GM06990 (cell line): ENCODE measurements at regions not wholly inside any gene's neighbourhood (a gene's known extent, or its start where the extent isn't known, plus 50 kb on each side); places are given as distances from the start of the nearest gene placed in this dataset.
"Not testable (repeated sequence)": the region's sequence is repeated elsewhere in the genome, so short reads cannot be mapped to it uniquely, and the experiment has no call there.

ENCODE experiments used
- DNase-seq: peaks from one replicate; pipeline ENCODE4 v3.0.0-alpha.2; 2011; ENCODE audit not compliant: insufficient read length; ENCODE audit errors: extremely low read depth
- H3K27me3 ChIP-seq: replicated peaks from 2 replicates; pipeline ENCODE4 v1.6.0; 2011; ENCODE audit warnings: low read length; ENCODE audit not compliant: control insufficient read depth, insufficient read depth
- H3K36me3 ChIP-seq: 2 replicates; pipeline ENCODE4 v1.5.1; 2011; ENCODE audit warnings: low read length; ENCODE audit not compliant: control insufficient read depth, insufficient read depth
- H3K4me3 ChIP-seq: replicated peaks from 2 replicates; pipeline ENCODE4 v1.5.1; 2011; ENCODE audit warnings: low read depth, mild to moderate bottlenecking, control low read depth, low read length
- CTCF ChIP-seq: IDR thresholded peaks from 2 replicates; pipeline ENCODE4 v1.5.1; 2011; ENCODE audit warnings: low read length, control low read depth, mild to moderate bottlenecking, inconsistent platforms; ENCODE audit not compliant: insufficient read depth, poor library complexity, severe bottlenecking

- Histone ChIP-seq H3K27me3 (no peaks in the 10 kb centered on the region), H3K36me3 (no peaks in the 10 kb centered on the region), H3K4me3 (no peak overlapping the region)
- DNase-seq, result no peak
- no peak for TF ChIP-seq CTCF
Measured at GRCh38 chr6:96700915-96701314, 136.4 kb downstream of the GPR63 start.

GRCh38 chr6:96694429-96694828 lies 131.5 kb downstream of the FHL5 start:
- H3K27me3 ChIP-seq, DNase-seq, H3K4me3 ChIP-seq, H3K36me3 ChIP-seq: not testable (repeated sequence)

DNA sequence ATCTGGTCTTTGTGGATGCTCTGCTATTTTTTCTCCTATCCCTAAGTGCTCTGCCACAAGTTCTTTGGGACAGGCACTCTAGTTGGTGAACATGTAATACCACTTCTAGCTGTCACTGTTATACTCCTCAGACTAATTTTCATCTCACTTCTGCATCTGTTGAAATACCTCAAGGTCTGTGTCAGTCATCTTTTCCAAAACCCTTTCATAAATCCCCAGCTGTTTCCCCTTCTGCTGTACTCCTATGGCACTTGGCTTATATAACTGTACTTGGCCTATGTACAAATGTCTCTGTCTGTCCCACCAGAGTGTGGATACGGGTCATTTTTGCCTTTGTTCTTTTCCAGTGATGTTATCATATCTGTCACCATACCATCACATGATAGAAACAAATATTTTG lies 124.2 kb downstream of the FHL5 start:
- no peaks in the 10 kb centered on the region for H3K27me3 ChIP-seq
- TF ChIP-seq CTCF, result no peak
- no peaks in the 10 kb centered on the region for H3K36me3 ChIP-seq
- H3K4me3 ChIP-seq, result no peak overlapping the region
- DNase-seq, result no peak

DNA sequence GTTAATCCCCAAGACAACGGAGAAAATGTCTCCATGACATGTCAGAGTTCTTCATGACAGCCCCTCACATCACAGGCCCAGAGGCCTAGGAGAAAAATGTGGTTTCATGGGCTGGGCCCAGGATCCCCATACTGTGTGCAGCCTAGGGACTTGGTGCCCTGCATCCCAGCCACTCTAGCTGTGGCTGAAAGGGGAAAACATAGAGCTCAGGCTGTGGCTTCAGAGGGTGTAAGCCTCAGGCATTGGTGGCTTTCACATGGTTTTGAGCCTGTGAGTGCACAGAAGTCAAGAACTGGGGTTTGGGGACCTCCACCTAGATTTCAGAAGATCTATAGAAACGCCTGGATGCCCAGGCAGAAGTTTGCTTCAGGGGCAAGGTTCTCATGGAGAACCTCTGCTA lies 122.8 kb downstream of the FHL5 start:
- Histone ChIP-seq H3K4me3 (no peak overlapping the region), H3K36me3 (no peaks in the 10 kb centered on the region), H3K27me3 (no peaks in the 10 kb centered on the region)
- no peak for TF ChIP-seq CTCF
- no peak for DNase-seq

DNA sequence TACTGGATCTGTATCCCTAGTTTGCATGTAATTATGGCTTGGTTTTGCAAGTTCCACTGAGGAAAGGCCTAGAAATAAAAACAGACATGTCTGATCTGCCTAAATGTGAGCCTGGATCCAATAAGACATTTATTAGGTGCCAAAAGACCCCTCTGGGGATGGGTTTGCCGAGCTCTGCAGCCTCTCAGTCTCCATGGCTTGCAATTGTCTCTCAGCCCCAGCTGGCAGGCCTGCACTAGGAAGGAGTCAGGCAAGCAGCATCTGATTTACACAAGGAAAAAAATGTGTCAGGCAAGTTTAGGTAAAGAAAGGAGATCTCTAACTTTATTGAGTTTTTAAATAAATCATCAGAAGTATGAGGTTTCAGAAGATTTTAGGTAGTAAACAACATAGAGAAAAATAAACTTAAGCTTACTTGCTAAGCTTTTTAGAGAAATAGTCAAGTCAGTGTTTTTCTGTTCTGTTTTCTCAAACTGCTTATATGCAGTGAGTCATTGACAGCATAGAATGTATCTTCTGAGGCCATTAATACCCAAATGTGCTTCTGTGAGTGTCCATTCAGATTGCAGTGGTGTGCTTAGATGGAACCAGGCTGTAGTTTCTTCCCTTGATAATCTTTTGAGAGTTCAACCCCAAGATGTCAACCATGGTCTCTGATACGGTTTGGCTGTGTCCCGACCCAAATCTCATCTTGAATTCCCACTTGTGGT lies 121.0 kb downstream of the FHL5 start:
- H3K27me3 ChIP-seq, result no peaks in the 10 kb centered on the region
- TF ChIP-seq CTCF, result no peak
- H3K36me3 ChIP-seq, result no peaks in the 10 kb centered on the region
- DNase-seq, result no peak
- no peak overlapping the region for H3K4me3 ChIP-seq

DNA sequence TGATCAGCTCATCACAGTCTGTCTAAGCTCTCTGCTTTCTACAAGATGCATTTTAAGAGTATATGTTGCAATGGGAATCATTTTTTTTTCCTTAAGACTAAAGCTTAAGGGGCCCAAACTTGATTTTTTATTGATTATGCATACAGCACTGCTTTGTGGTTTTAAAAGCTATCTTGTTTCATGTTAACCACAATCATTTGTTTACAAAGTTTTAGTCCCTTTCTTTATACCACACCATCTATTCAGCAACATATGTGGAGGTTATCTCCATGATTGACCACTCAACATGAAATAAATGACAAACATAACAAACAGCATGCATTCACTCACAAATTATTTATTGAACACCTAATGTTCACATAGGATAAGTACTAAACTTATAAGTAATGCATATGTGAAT lies 119.1 kb downstream of the FHL5 start:
- Histone ChIP-seq H3K27me3 (no peaks in the 10 kb centered on the region), H3K4me3 (no peak overlapping the region), H3K36me3 (no peaks in the 10 kb centered on the region)
- DNase-seq, result no peak
- no peak for TF ChIP-seq CTCF
